KBM-7 (cell line): ENCODE measurements at regions not wholly inside any gene's neighbourhood (a gene's known extent, or its start where the extent isn't known, plus 50 kb on each side); places are given as distances from the start of the nearest gene placed in this dataset.

Source experiments
- DNase-seq: peaks from one replicate; pipeline ENCODE4 v3.0.0-alpha.2; 2015
- in situ Hi-C: fragments of 300-500 bp; cut with MboI; formaldehyde crosslinking; loops from 2 replicates; pipeline ENCODE4 v1.14.3; 2020; ENCODE audit warnings: low sequenced_read_pairs, low pct_unique_long_range_greater_than_20kb, mixed read lengths

- DNase-seq: peak; percentile 87
- in situ Hi-C loops: no loop called here
Observed at GRCh38 chr17:17416007-17416399, 60.8 kb upstream of the MED9 start.

- no peak for DNase-seq
- in situ Hi-C loops: no loop called here
Observed at GRCh38 chr17:17416400-17417360, 60.1 kb upstream of the MED9 start.

- no peak for DNase-seq
- in situ Hi-C loops: no loop called here
Observed at GRCh38 chr17:17417718-17418181, 59.0 kb upstream of the MED9 start.

- no peak for DNase-seq
- in situ Hi-C loops: no loop called here
Observed at GRCh38 chr17:17419166-17419565, 57.6 kb upstream of the MED9 start.

GRCh38 chr17:17419631-17420030, 57.2 kb upstream of the MED9 start:
- in situ Hi-C loops: no loop called here
- DNase-seq: no peak

- in situ Hi-C loops: no loop called here
- no peak for DNase-seq
Observed at GRCh38 chr17:17420082-17420481, 56.7 kb upstream of the MED9 start.

GRCh38 chr17:17420561-17421269, 56.1 kb upstream of the MED9 start:
- in situ Hi-C loops: no loop called here
- no peak for DNase-seq

GRCh38 chr17:17421346-17422216, 55.2 kb upstream of the MED9 start:
- DNase-seq: no peak
- in situ Hi-C loops: no loop called here

- in situ Hi-C loops: no loop called here
- no peak for DNase-seq
Observed at GRCh38 chr17:17422217-17422610, 54.6 kb upstream of the MED9 start.

GRCh38 chr17:17422641-17423040, 54.2 kb upstream of the MED9 start:
- in situ Hi-C loops: no loop called here
- no peak for DNase-seq

GRCh38 chr17:17423656-17424055, 53.1 kb upstream of the MED9 start:
- in situ Hi-C loops: no loop called here
- no peak for DNase-seq

GRCh38 chr17:17424552-17424951, 52.2 kb upstream of the MED9 start:
- no peak for DNase-seq
- in situ Hi-C loops: no loop called here

- no peak for DNase-seq
- in situ Hi-C loops: no loop called here
Observed at GRCh38 chr17:17425005-17425404, 51.8 kb upstream of the MED9 start.

GRCh38 chr17:17425591-17425990, 51.2 kb upstream of the MED9 start:
- in situ Hi-C loops: no loop called here

GRCh38 chr17:17426184-17426583, 50.6 kb upstream of the MED9 start:
- in situ Hi-C loops: no loop called here
- no peak for DNase-seq

More at GRCh38 chr17:17425591-17425990, 51.2 kb upstream of the MED9 start:
- no peak for DNase-seq
